GM12864 (cell line): ENCODE measurements at regions not wholly inside any gene's neighbourhood (a gene's known extent, or its start where the extent isn't known, plus 50 kb on each side); places are given as distances from the start of the nearest gene placed in this dataset.

Experiments
- DNase-seq: peaks from one replicate; pipeline ENCODE4 v3.0.0-alpha.2; 2011; ENCODE audit warnings: low read depth
- H3K4me3 ChIP-seq: 2 replicates; pipeline ENCODE4 v1.5.1; 2011; ENCODE audit warnings: mild to moderate bottlenecking, low read depth, low read length, control low read depth
- CTCF ChIP-seq: IDR thresholded peaks from 2 replicates; pipeline ENCODE4 v1.5.1; 2011; ENCODE audit warnings: low read depth, mild to moderate bottlenecking, moderate library complexity, low read length, control low read depth, inconsistent platforms; ENCODE audit errors: missing control alignments

GRCh38 chr4:66091786-66092185, 421.5 kb upstream of the EPHA5 start:
- no peak for DNase-seq
- no peak for TF ChIP-seq CTCF
- H3K4me3 ChIP-seq, result no peak overlapping the region

- no peak for DNase-seq
- TF ChIP-seq CTCF, result no peak
Observed at GRCh38 chr4:66073961-66074360, 403.7 kb upstream of the EPHA5 start.

GRCh38 chr4:66071911-66072310, 401.6 kb upstream of the EPHA5 start:
- H3K4me3 ChIP-seq, result no peak overlapping the region
- no peak for DNase-seq
- no peak for TF ChIP-seq CTCF

More at GRCh38 chr4:66073961-66074360, 403.7 kb upstream of the EPHA5 start:
- H3K4me3 ChIP-seq, result no peak overlapping the region

GRCh38 chr4:66062921-66063320, 392.6 kb upstream of the EPHA5 start:
- DNase-seq, result no peak
- no peak overlapping the region for H3K4me3 ChIP-seq
- no peak for TF ChIP-seq CTCF

- no peak overlapping the region for H3K4me3 ChIP-seq
- TF ChIP-seq CTCF, result no peak
- DNase-seq, result no peak
Observed at GRCh38 chr4:66062044-66062443, 391.8 kb upstream of the EPHA5 start.

GRCh38 chr4:66059556-66059955, 389.3 kb upstream of the EPHA5 start:
- DNase-seq, result no peak
- no peak for TF ChIP-seq CTCF
- H3K4me3 ChIP-seq, result no peak overlapping the region

GRCh38 chr4:66059136-66059535, 388.8 kb upstream of the EPHA5 start:
- no peak for TF ChIP-seq CTCF
- no peak overlapping the region for H3K4me3 ChIP-seq
- no peak for DNase-seq
